Kidney (tissue), 13 donors: ENCODE measurements at regions not wholly inside any gene's neighbourhood (a gene's known extent, or its start where the extent isn't known, plus 50 kb on each side); places are given as distances from the start of the nearest gene placed in this dataset.

Experiments
- DNase-seq, 5 donors: peaks; one replicate each; pipeline ENCODE4 v3.0.0-alpha.2; 2013 to 2020
- FAIRE-seq: peaks from 2 replicates; lab custom pipeline; 2012; peaks lifted over from hg19 to GRCh38; lab: Jason Lieb, UNC
- H3K27ac ChIP-seq, 2 donors: one replicate each; pipeline ENCODE4 v1.7.0; 2013; ENCODE audit warnings: low read depth in 2 of 2, low read length in 2 of 2, inconsistent platforms in 1 of 2
- H3K27me3 ChIP-seq: one replicate; pipeline ENCODE4 v1.7.1; 2013; ENCODE audit warnings: low read length, inconsistent platforms; ENCODE audit not compliant: control insufficient read depth, insufficient read depth
- H3K36me3 ChIP-seq, 3 donors: one replicate each; pipeline versions ENCODE4 v1.7.0 to v1.7.1; 2013; ENCODE audit warnings: low read length in 3 of 3, control low read depth in 1 of 3, inconsistent platforms in 1 of 3; ENCODE audit not compliant: insufficient read depth in 3 of 3, control insufficient read depth in 2 of 3
- H3K4me1 ChIP-seq, 3 donors: one replicate each; pipeline versions ENCODE4 v1.7.0 to v1.7.1; 2013; ENCODE audit warnings: low read length in 3 of 3, inconsistent platforms in 1 of 3, low read depth in 1 of 3; ENCODE audit not compliant: control insufficient read depth in 2 of 3, insufficient read depth in 2 of 3
- H3K4me3 ChIP-seq, 3 donors: one replicate each; pipeline versions ENCODE4 v1.7.0 to v1.8.1; 2013; ENCODE audit warnings: low read length in 3 of 3, control low read depth in 1 of 3, inconsistent platforms in 1 of 3
- H3K9ac ChIP-seq, 3 donors: one replicate each; pipeline versions ENCODE4 v1.7.0 to v1.7.1; 2013; ENCODE audit warnings: low read length in 3 of 3, control low read depth in 1 of 3, inconsistent platforms in 1 of 3
- H3K9me3 ChIP-seq, 3 donors: one replicate each; pipeline versions ENCODE4 v1.7.0 to v1.7.1; 2013; ENCODE audit warnings: low read length in 3 of 3, control low read depth in 1 of 3, inconsistent platforms in 1 of 3; ENCODE audit not compliant: control insufficient read depth in 2 of 3, insufficient read depth in 1 of 3
- intact Hi-C: fragments of 100-400 bp; cut with DNase I; formaldehyde crosslinking; loops from one replicate; pipeline ENCODE4 v1.11.1; 2022
- TF ChIP-seq, protein P1 (sequence below): IDR thresholded peaks from 3 replicates; pipeline ENCODE4 v1.5.1; 2012; ENCODE audit warnings: mild to moderate bottlenecking, moderate library complexity, borderline replicate concordance; ENCODE audit not compliant: insufficient read depth; ENCODE audit errors: extremely low read depth
- donor health status: control.
- donor health status: control.
- donor health status: control.
- donor health status: control.
- donor health status: control.
- donor health status: DM: yes; HTN: yes; CAD: no.
- donor health status: Normal renal cell carcinoma (clear cell type).

DNA sequence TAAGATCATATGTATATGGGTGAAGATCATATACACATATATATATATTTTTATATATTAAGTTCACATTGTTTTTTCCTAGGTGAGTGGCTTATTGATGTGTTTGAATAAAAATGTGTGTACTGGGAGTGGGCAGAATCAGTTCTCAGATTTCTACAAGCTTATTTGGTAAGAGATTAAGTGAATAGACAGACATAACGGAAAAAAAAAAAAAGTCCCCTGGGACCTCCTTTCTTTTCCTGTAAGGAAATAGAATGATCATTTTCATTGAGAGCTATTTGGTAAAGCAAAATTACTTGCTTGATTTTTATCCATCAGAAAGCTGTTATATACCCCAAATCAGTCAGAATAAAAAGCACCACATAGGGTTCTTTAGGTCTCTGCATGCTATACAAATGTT is 597.7 kb downstream of the PCDH18 start:
- no peak overlapping the region for H3K4me3 ChIP-seq
- FAIRE-seq (no peak), DNase-seq (no peak)
- H3K9me3 ChIP-seq = no peaks in the 10 kb centered on the region
- intact Hi-C loops = no loop called here
- H3K9ac ChIP-seq = no peak overlapping the region
- H3K27me3 ChIP-seq = no peaks in the 10 kb centered on the region
- TF ChIP-seq, protein P1, sequence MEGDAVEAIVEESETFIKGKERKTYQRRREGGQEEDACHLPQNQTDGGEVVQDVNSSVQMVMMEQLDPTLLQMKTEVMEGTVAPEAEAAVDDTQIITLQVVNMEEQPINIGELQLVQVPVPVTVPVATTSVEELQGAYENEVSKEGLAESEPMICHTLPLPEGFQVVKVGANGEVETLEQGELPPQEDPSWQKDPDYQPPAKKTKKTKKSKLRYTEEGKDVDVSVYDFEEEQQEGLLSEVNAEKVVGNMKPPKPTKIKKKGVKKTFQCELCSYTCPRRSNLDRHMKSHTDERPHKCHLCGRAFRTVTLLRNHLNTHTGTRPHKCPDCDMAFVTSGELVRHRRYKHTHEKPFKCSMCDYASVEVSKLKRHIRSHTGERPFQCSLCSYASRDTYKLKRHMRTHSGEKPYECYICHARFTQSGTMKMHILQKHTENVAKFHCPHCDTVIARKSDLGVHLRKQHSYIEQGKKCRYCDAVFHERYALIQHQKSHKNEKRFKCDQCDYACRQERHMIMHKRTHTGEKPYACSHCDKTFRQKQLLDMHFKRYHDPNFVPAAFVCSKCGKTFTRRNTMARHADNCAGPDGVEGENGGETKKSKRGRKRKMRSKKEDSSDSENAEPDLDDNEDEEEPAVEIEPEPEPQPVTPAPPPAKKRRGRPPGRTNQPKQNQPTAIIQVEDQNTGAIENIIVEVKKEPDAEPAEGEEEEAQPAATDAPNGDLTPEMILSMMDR = no peak
- H3K27ac ChIP-seq = no peak overlapping the region
- peaks cover 3 to 15% (median 4%) of the 10 kb centered on the region in 3 donors for H3K4me1 ChIP-seq
- H3K36me3 ChIP-seq = no peaks in the 10 kb centered on the region

DNA sequence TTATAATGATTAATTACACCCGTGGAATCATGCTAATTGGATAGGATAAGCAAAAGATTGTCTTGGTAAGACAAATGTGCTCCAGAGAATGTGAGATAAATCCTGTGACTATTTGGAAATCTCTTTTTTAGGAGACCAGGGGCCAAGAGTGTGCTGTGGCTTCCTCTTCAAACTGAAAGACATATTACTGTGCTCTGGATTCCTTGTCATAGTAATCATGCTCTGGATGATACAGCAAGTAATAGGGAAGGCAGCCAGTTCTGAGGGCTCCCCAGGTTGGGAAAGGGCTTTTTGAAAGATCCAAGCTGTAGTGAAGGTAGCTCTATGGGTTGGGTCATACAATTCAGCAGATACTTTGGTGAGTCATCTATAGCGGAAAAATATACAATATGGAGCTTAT is 600.5 kb downstream of the PCDH18 start:
- FAIRE-seq (no peak), DNase-seq (no peak)
- H3K4me1 ChIP-seq = peaks cover 3 to 15% (median 4%) of the 10 kb centered on the region in 3 donors
- TF ChIP-seq, protein P1 = no peak
- no peaks in the 10 kb centered on the region for H3K36me3 ChIP-seq
- intact Hi-C loops = no loop called here
- no peak overlapping the region for H3K27ac ChIP-seq
- no peaks in the 10 kb centered on the region for H3K9me3 ChIP-seq
- no peaks in the 10 kb centered on the region for H3K27me3 ChIP-seq
- no peak overlapping the region for H3K4me3 ChIP-seq
- H3K9ac ChIP-seq = no peak overlapping the region

DNA sequence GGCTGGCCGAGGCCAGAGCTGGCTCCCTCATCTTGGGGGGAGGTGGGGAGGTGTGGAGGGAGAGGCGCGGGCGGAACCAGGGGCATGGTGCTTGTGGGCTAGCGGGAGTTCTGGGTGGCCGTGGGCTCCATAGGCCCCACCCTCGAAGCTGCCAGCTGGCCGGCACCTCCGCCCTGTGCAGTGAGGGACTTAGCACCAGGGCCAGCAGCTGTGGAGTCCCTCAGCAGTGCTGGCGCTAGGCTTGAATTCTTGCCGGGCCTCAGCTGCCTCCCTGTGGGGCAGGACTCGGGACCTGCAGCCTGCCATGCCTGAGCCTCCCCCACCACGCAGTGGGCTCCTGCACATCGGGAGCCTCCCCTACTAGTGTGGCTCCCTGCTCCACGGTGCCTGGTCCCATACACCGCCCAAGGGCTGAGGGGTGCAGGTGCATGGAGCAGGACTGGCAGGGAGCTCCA is 603.3 kb downstream of the PCDH18 start:
- TF ChIP-seq, protein P1 = no peak
- intact Hi-C loops = no loop called here
- DNase-seq (peak in 1 of 5 donors; percentile 66), FAIRE-seq (no peak)
- peaks cover 0 to 7% (median 2%) of the 10 kb centered on the region in 3 donors for H3K4me1 ChIP-seq
- no peaks in the 10 kb centered on the region for H3K36me3 ChIP-seq
- H3K27me3 ChIP-seq = no peaks in the 10 kb centered on the region
- no peaks in the 10 kb centered on the region for H3K9me3 ChIP-seq
- H3K27ac ChIP-seq = no peak overlapping the region
- no peak overlapping the region for H3K9ac ChIP-seq
- no peak overlapping the region for H3K4me3 ChIP-seq

DNA sequence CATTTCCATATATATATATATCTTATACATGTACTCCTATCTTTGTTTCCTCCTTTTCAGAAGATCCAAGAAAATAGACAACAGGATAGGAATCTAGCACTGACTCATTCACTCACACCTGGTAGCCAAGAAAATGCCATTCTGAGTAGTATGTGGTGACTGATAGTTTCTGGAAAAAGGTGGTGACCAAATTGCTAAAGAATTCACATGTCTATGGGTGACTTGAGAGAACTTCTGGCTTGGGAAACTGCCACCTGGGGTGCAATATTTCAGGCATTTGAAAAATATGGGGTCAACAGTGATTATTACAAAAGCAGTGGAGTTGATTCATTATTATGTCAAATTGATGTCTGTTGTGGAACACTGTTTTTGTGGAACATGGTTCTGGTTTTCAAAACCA is 605.1 kb downstream of the PCDH18 start:
- peaks cover 0 to 14% (median 2%) of the 10 kb centered on the region in 3 donors for H3K4me1 ChIP-seq
- intact Hi-C loops = no loop called here
- H3K9me3 ChIP-seq = no peaks in the 10 kb centered on the region
- H3K36me3 ChIP-seq = no peaks in the 10 kb centered on the region
- no peak overlapping the region for H3K9ac ChIP-seq
- no peak overlapping the region for H3K4me3 ChIP-seq
- H3K27ac ChIP-seq = no peak overlapping the region
- H3K27me3 ChIP-seq = no peaks in the 10 kb centered on the region
- TF ChIP-seq, protein P1 = no peak
- DNase-seq = no peak
- FAIRE-seq = no peak
